Tongue (tissue), 1 donor: ENCODE measurements at regions not wholly inside any gene's neighbourhood (a gene's known extent, or its start where the extent isn't known, plus 50 kb on each side); places are given as distances from the start of the nearest gene placed in this dataset.

Experiments
- DNase-seq: peaks from one replicate; pipeline ENCODE4 v3.0.0-alpha.2; 2015

- DNase-seq, result no peak
Observed at GRCh38 chr21:38930853-38931252, 125.1 kb downstream of the ETS2 start.

GRCh38 chr21:38930066-38930465, 124.3 kb downstream of the ETS2 start:
- DNase-seq, result no peak

- DNase-seq, result no peak
Observed at GRCh38 chr21:38929652-38930051, 123.9 kb downstream of the ETS2 start.

GRCh38 chr21:38929142-38929541, 123.4 kb downstream of the ETS2 start:
- DNase-seq, result no peak

GRCh38 chr21:38927776-38928175, 122.0 kb downstream of the ETS2 start:
- DNase-seq, result no peak

- peak; percentile 88 for DNase-seq
Observed at GRCh38 chr21:38925923-38926322, 120.2 kb downstream of the ETS2 start.

GRCh38 chr21:38925478-38925877, 119.7 kb downstream of the ETS2 start:
- DNase-seq, result no peak

GRCh38 chr21:38924954-38925353, 119.2 kb downstream of the ETS2 start:
- DNase-seq, result no peak

GRCh38 chr21:38923429-38923828, 117.7 kb downstream of the ETS2 start:
- no peak for DNase-seq

- no peak for DNase-seq
Observed at GRCh38 chr21:38922474-38923235, 116.9 kb downstream of the ETS2 start.

GRCh38 chr21:38921511-38922251, 116.0 kb downstream of the ETS2 start:
- no peak for DNase-seq

GRCh38 chr21:38920631-38921398, 115.1 kb downstream of the ETS2 start:
- DNase-seq, result peak; percentile 68

- no peak for DNase-seq
Observed at GRCh38 chr21:38918607-38919346, 113.0 kb downstream of the ETS2 start.

GRCh38 chr21:38917043-38917774, 111.5 kb downstream of the ETS2 start:
- DNase-seq, result peak; percentile 52

- DNase-seq, result no peak
Observed at GRCh38 chr21:38916214-38916964, 110.7 kb downstream of the ETS2 start.

- no peak for DNase-seq
Observed at GRCh38 chr21:38915546-38915945, 109.8 kb downstream of the ETS2 start.

GRCh38 chr21:38914528-38915293, 109.0 kb downstream of the ETS2 start:
- DNase-seq, result no peak

GRCh38 chr21:38913893-38914527, 108.3 kb downstream of the ETS2 start:
- no peak for DNase-seq

GRCh38 chr21:38913120-38913892, 107.6 kb downstream of the ETS2 start:
- peak; percentile 86 for DNase-seq
